Neural cell (in vitro differentiated cells): ENCODE measurements at regions not wholly inside any gene's neighbourhood (a gene's known extent, or its start where the extent isn't known, plus 50 kb on each side); places are given as distances from the start of the nearest gene placed in this dataset.

Experiments
- H2AFZ ChIP-seq: fragments of 200-600, 300-800 bp; sonication (generic), shearing (Covaris generic); 2 replicates; pipeline ENCODE4 v1.6.0; 2014; ENCODE audit warnings: low read depth, mild to moderate bottlenecking, antibody characterized with exemption, low read length, moderate library complexity
- H3F3A ChIP-seq: fragments of 200-600 bp; shearing (Covaris generic); 2 replicates; pipeline ENCODE4 v1.6.1; 2016; ENCODE audit warnings: mild to moderate bottlenecking, moderate library complexity, mixed read lengths, antibody characterized with exemption, low read length; ENCODE audit not compliant: insufficient read depth, poor library complexity, severe bottlenecking
- H3K27ac ChIP-seq: fragments of 200-600, 300-800 bp; sonication (generic), shearing (Covaris generic); 2 replicates; pipeline ENCODE4 v1.5.1; 2014; ENCODE audit warnings: mild to moderate bottlenecking, low read length, moderate library complexity
- H3K27me3 ChIP-seq: fragments of 300-800, 200-600 bp; sonication (generic), shearing (Covaris generic); 2 replicates; pipeline ENCODE4 v1.6.0; 2014; ENCODE audit warnings: mild to moderate bottlenecking, low read depth, low read length, moderate library complexity; ENCODE audit not compliant: insufficient read depth
- H3K36me3 ChIP-seq: fragments of 300-800, 200-600 bp; sonication (generic), shearing (Covaris generic); 2 replicates; pipeline ENCODE4 v1.5.1; 2014; ENCODE audit warnings: mild to moderate bottlenecking, antibody characterized with exemption, low read length, moderate library complexity; ENCODE audit not compliant: insufficient read depth
- H3K4me2 ChIP-seq: fragments of 300-800, 200-600 bp; sonication (generic), shearing (Covaris generic); 2 replicates; pipeline ENCODE4 v1.6.0; 2014; ENCODE audit warnings: mild to moderate bottlenecking, low read length
- H3K4me3 ChIP-seq: fragments of 300-800, 200-600 bp; sonication (generic), shearing (Covaris generic); 2 replicates; pipeline ENCODE4 v1.5.1; 2014; ENCODE audit warnings: mild to moderate bottlenecking, low read length, moderate library complexity
- H3K79me2 ChIP-seq: fragments of 200-600 bp; shearing (Covaris generic); replicated peaks from 2 replicates; pipeline ENCODE4 v1.6.0; 2014; ENCODE audit warnings: mild to moderate bottlenecking, low read length, moderate library complexity; ENCODE audit not compliant: insufficient read depth
- H3K9ac ChIP-seq: fragments of 300-800, 200-600 bp; sonication (generic), shearing (Covaris generic); 2 replicates; pipeline ENCODE4 v1.6.1; 2016; ENCODE audit warnings: mild to moderate bottlenecking, low read length, mixed read lengths
- H3K9me2 ChIP-seq: fragments of 200-600 bp; shearing (Covaris generic); 2 replicates; pipeline ENCODE4 v1.6.1; 2016; ENCODE audit warnings: mild to moderate bottlenecking, low read length, mixed read lengths; ENCODE audit not compliant: insufficient read depth
- H3K9me3 ChIP-seq: fragments of 200-600, 300-800 bp; sonication (generic), shearing (Covaris generic); 2 replicates; pipeline ENCODE4 v1.6.1; 2016; ENCODE audit warnings: mild to moderate bottlenecking, mixed run types, low read length, moderate library complexity, mixed read lengths
- H4K20me1 ChIP-seq: fragments of 200-600 bp; shearing (Covaris generic); 2 replicates; pipeline ENCODE4 v1.6.1; 2016; ENCODE audit warnings: mild to moderate bottlenecking, mixed run types; ENCODE audit not compliant: insufficient read depth
- EP300 ChIP-seq: fragments of 450-650 bp; conservative IDR thresholded peaks from 2 replicates; pipeline ENCODE4 v1.6.1; 2014; ENCODE audit warnings: antibody characterized with exemption, mild to moderate bottlenecking, moderate library complexity; ENCODE audit not compliant: poor library complexity, severe bottlenecking
- EZH2 ChIP-seq: fragments of 200-600, 300-800 bp; shearing (Covaris generic), sonication (generic); IDR thresholded peaks from 2 replicates; pipeline ENCODE4 v1.6.1; 2014; ENCODE audit warnings: antibody characterized with exemption, low read length, borderline replicate concordance, mild to moderate bottlenecking; ENCODE audit not compliant: insufficient read depth, poor library complexity, severe bottlenecking
- MXI1 ChIP-seq: fragments of 450-650 bp; conservative IDR thresholded peaks from 2 replicates; pipeline ENCODE4 v1.6.1; 2014; ENCODE audit warnings: antibody characterized with exemption, mild to moderate bottlenecking; ENCODE audit not compliant: poor library complexity, severe bottlenecking
- POLR2AphosphoS5 ChIP-seq: IDR thresholded peaks from 2 replicates; pipeline ENCODE4 v1.6.1; 2012
- RAD21 ChIP-seq: fragments of 450-650 bp; conservative IDR thresholded peaks from 2 replicates; pipeline ENCODE4 v1.6.1; 2014; ENCODE audit warnings: antibody characterized with exemption, mild to moderate bottlenecking, moderate library complexity
- SMC3 ChIP-seq: fragments of 450-650 bp; conservative IDR thresholded peaks from 2 replicates; pipeline ENCODE4 v1.6.1; 2014; ENCODE audit warnings: antibody characterized with exemption, mild to moderate bottlenecking, moderate library complexity; ENCODE audit not compliant: poor library complexity
- TAF1 ChIP-seq: IDR thresholded peaks from 2 replicates; pipeline ENCODE4 v1.6.1; 2012; ENCODE audit warnings: low read depth
- TF ChIP-seq, protein P1 (sequence below): fragments of 450-650 bp; IDR thresholded peaks from 2 replicates; pipeline ENCODE4 v1.5.1; 2014; ENCODE audit warnings: antibody characterized with exemption, mild to moderate bottlenecking, moderate library complexity; ENCODE audit not compliant: poor library complexity, severe bottlenecking
- TF ChIP-seq, protein P2 (sequence below): IDR thresholded peaks from 2 replicates; pipeline ENCODE4 v1.6.1; 2012; ENCODE audit warnings: borderline replicate concordance

GRCh38 chr12:46908936-46909635, 83.3 kb upstream of the SLC38A4 start:
- no peaks in the 10 kb centered on the region for H3K9me3 ChIP-seq
- no peak overlapping the region for H3K4me2 ChIP-seq
- H3K9me2 ChIP-seq = no peaks in the 10 kb centered on the region
- TF ChIP-seq TAF1 = no peak
- no peak for TF ChIP-seq EZH2
- TF ChIP-seq RAD21 = no peak
- no peak for TF ChIP-seq SMC3
- TF ChIP-seq MXI1 = no peak
- TF ChIP-seq, protein P1, sequence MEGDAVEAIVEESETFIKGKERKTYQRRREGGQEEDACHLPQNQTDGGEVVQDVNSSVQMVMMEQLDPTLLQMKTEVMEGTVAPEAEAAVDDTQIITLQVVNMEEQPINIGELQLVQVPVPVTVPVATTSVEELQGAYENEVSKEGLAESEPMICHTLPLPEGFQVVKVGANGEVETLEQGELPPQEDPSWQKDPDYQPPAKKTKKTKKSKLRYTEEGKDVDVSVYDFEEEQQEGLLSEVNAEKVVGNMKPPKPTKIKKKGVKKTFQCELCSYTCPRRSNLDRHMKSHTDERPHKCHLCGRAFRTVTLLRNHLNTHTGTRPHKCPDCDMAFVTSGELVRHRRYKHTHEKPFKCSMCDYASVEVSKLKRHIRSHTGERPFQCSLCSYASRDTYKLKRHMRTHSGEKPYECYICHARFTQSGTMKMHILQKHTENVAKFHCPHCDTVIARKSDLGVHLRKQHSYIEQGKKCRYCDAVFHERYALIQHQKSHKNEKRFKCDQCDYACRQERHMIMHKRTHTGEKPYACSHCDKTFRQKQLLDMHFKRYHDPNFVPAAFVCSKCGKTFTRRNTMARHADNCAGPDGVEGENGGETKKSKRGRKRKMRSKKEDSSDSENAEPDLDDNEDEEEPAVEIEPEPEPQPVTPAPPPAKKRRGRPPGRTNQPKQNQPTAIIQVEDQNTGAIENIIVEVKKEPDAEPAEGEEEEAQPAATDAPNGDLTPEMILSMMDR = no peak
- TF ChIP-seq POLR2AphosphoS5 = no peak
- TF ChIP-seq EP300 = no peak
- TF ChIP-seq, protein P2, sequence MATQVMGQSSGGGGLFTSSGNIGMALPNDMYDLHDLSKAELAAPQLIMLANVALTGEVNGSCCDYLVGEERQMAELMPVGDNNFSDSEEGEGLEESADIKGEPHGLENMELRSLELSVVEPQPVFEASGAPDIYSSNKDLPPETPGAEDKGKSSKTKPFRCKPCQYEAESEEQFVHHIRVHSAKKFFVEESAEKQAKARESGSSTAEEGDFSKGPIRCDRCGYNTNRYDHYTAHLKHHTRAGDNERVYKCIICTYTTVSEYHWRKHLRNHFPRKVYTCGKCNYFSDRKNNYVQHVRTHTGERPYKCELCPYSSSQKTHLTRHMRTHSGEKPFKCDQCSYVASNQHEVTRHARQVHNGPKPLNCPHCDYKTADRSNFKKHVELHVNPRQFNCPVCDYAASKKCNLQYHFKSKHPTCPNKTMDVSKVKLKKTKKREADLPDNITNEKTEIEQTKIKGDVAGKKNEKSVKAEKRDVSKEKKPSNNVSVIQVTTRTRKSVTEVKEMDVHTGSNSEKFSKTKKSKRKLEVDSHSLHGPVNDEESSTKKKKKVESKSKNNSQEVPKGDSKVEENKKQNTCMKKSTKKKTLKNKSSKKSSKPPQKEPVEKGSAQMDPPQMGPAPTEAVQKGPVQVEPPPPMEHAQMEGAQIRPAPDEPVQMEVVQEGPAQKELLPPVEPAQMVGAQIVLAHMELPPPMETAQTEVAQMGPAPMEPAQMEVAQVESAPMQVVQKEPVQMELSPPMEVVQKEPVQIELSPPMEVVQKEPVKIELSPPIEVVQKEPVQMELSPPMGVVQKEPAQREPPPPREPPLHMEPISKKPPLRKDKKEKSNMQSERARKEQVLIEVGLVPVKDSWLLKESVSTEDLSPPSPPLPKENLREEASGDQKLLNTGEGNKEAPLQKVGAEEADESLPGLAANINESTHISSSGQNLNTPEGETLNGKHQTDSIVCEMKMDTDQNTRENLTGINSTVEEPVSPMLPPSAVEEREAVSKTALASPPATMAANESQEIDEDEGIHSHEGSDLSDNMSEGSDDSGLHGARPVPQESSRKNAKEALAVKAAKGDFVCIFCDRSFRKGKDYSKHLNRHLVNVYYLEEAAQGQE = no peak
- no peak overlapping the region for H3K27ac ChIP-seq
- H3K79me2 ChIP-seq = no peaks in the 10 kb centered on the region
- no peaks in the 10 kb centered on the region for H3K36me3 ChIP-seq
- no peaks in the 10 kb centered on the region for H3K27me3 ChIP-seq
- H3K4me3 ChIP-seq = no peak overlapping the region
- H3F3A ChIP-seq = no peaks in the 10 kb centered on the region
- H3K9ac ChIP-seq = no peak overlapping the region
- no peak overlapping the region for H2AFZ ChIP-seq
- H4K20me1 ChIP-seq = no peaks in the 10 kb centered on the region

- H3K9me3 ChIP-seq = no peaks in the 10 kb centered on the region
- no peaks in the 10 kb centered on the region for H3K36me3 ChIP-seq
- H3K9me2 ChIP-seq = no peaks in the 10 kb centered on the region
- no peak overlapping the region for H3K4me2 ChIP-seq
- no peak overlapping the region for H3K27ac ChIP-seq
- no peaks in the 10 kb centered on the region for H3F3A ChIP-seq
- TF ChIP-seq TAF1 (no peak), EP300 (no peak), SMC3 (no peak), POLR2AphosphoS5 (no peak), EZH2 (no peak), MXI1 (no peak), RAD21 (no peak)
- TF ChIP-seq, protein P2 = no peak
- TF ChIP-seq, protein P1 = no peak
- no peak overlapping the region for H3K4me3 ChIP-seq
- no peak overlapping the region for H3K9ac ChIP-seq
- no peaks in the 10 kb centered on the region for H3K79me2 ChIP-seq
- no peaks in the 10 kb centered on the region for H3K27me3 ChIP-seq
- H2AFZ ChIP-seq = no peak overlapping the region
- no peaks in the 10 kb centered on the region for H4K20me1 ChIP-seq
Observed at GRCh38 chr12:46910830-46911229, 85.0 kb upstream of the SLC38A4 start.
